HG03039 (cell line): ENCODE measurements at regions not wholly inside any gene's neighbourhood (a gene's known extent, or its start where the extent isn't known, plus 50 kb on each side); places are given as distances from the start of the nearest gene placed in this dataset.

ENCODE experiments used
- ATAC-seq: cut with Tn5 transposase; IDR thresholded peaks from one replicate; pipeline ENCODE4 v1.9.1; 2021; ENCODE audit warnings: mild to moderate bottlenecking, moderate library complexity; ENCODE audit not compliant: unreplicated experiment

DNA sequence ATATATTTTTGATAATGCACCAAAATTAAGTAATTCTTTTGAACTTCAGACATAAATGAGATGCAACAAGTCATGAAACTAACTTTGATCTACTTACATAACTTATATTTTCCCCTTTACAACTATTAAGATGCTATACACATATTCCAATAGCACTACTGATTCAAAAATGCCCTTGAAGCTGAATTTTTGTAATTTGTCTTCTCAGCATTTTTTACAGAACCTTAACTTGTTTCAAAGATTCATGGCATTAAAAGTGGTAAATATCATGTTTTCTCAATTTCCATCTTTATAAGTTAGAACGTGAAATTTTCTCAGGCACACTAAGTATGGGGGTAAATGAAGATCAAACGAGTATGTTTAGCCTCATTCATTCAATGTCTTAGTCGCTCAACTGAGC lies 460.0 kb upstream of the FAM241A start:
- ATAC-seq: no peak

DNA sequence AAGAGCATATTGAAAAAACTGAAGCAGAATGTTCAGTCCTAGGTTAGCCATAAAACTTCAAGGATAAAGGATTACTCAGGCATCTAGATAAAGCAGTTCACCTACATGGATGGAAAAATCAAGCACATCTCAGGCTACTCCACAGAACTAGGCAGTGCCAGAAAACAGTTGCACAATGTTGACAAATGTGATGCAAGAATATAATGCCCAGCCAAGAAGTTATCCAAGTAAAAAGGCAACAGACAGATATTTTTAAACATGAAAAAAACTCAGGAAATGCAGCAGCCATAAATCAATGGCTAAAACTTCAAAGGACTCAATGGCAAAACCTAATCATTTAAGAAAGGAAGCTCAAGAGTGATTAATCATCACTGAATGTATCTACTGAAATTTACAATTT lies 456.0 kb upstream of the FAM241A start:
- ATAC-seq: no peak

DNA sequence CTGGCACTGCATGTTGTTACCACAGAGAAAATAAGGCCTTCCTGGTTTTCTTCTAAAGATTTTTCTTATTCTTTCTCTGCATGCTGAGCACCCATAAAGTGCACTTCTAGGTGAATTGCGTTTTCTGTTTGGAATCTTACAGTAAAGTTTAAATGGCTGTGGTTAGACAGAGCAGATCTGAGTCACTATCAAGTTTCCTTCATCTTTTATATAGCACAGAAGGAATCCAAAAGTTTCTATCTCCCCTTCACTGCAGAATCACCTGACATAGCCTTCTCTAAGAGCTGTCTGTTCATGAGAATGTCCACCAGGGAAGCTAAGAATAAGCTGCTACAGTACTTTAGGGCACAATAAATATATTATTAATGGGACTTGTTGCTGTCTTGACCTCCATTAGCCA lies 455.5 kb upstream of the FAM241A start:
- no peak for ATAC-seq

DNA sequence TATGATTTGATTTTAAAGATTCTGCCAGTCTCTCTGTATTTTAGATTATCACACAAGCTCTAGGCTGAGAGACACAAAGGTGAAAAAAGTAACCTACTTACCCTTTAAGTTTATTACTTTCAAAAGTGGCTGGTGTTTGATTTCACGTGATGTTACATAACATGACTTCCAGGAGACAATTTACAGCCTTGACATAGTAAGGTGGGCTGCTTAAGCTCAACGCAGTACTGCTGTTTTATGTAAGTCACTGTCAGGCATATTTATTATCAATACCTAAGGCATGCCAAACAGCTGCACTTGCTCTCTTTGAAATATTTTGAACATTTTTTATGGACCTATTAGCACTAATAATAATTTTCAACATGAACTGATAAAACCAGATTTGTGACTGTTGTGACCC lies 451.5 kb upstream of the FAM241A start:
- no peak for ATAC-seq

DNA sequence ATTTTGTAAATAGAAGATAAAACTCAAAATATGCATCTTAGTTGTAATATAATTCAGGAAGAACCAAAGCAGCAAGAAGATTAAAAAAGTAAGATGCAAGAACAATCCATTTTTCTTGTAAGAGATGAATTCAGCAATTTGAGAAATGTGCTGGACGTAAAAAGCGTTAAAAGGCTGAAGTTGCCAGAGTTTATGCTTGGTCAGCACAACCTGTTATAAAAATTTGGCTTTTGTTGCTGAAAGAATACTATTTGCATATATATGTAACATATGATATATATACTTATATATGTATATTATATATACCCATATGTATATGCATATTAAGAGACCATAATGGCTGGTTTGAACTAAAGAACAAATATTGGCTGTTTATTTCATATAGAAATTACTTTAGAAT lies 449.6 kb upstream of the FAM241A start:
- no peak for ATAC-seq

GRCh38 chr4:111696505-111696904 lies 448.7 kb upstream of the FAM241A start:
- no peak for ATAC-seq

DNA sequence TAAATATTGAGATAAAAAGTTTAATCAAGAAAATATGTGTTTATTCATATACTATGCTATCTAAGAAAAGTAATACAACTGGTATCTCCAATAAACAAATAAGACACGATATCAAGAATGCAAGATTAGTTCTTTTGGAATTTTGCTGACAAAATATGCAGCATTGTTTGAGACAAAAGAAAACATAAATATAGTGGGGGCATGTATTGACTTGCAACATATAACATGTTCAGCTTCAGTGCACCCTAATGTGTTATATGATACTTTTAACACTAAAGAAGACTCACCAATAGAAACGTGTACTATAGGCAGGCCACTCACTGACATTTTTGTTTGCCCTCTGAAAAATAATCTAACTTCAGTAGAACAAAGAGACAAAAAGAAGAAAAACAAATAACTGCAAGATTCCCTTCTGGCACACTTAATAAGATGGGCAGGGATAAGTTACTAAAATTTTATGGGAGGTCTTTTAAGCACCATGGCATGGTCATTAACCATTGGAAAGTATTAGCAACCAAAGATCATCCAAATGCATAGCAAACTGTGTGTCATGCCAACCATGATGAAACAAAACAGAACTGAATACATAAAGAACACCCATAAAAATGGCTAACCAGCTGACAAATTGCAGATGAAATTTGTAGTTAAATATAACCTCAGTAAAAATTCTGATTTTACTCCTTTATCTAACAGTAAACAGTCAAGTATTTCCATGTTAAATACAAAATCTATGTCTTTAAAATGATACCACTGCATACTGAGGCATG lies 447.9 kb upstream of the FAM241A start:
- no peak for ATAC-seq

GRCh38 chr4:111698361-111698760 lies 446.9 kb upstream of the FAM241A start:
- no peak for ATAC-seq

GRCh38 chr4:111699165-111699564 lies 446.1 kb upstream of the FAM241A start:
- ATAC-seq: no peak

- ATAC-seq: no peak
Observed at GRCh38 chr4:111701102-111701501, 444.2 kb upstream of the FAM241A start.

DNA sequence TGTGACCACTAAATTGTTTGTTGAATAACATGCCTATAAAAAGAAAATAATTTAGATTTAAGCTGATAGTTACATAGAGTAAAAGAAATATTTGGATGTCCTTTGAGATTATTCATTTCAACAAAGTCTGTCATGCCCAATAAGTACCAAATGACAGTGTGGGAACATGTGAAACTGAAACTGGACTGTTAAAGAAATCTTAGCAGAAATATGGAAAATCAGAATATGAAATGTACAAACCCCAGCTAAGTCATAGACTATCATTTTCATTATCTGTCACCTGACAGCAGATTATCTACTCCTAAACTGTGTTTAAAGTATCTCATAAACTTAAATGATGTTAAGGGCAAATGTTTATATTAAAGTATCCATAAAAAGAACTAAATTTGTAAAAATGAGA lies 437.8 kb upstream of the FAM241A start:
- no peak for ATAC-seq

GRCh38 chr4:111712093-111712677 lies 433.1 kb upstream of the FAM241A start:
- ATAC-seq: no peak

- no peak for ATAC-seq
Observed at GRCh38 chr4:111713276-111713675, 432.0 kb upstream of the FAM241A start.

DNA sequence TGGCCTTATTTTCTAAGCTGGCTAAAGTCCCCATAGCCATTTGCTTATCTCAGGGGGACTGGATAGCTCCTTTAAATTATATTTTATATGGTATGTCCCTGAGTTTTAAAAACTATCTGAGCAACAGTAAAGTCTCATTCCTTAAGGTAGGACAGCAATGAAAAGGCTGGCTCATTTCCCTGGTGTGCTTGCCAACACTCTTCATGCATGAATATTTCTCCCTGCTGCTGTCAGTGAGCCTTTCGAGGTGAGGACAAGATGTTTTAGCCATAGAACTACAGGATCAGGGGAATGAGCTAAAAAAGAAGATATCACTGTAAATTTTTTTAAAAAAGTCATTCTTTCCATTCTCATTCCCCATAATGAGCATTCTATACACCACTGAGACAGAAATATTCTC lies 427.3 kb upstream of the FAM241A start:
- ATAC-seq: no peak

DNA sequence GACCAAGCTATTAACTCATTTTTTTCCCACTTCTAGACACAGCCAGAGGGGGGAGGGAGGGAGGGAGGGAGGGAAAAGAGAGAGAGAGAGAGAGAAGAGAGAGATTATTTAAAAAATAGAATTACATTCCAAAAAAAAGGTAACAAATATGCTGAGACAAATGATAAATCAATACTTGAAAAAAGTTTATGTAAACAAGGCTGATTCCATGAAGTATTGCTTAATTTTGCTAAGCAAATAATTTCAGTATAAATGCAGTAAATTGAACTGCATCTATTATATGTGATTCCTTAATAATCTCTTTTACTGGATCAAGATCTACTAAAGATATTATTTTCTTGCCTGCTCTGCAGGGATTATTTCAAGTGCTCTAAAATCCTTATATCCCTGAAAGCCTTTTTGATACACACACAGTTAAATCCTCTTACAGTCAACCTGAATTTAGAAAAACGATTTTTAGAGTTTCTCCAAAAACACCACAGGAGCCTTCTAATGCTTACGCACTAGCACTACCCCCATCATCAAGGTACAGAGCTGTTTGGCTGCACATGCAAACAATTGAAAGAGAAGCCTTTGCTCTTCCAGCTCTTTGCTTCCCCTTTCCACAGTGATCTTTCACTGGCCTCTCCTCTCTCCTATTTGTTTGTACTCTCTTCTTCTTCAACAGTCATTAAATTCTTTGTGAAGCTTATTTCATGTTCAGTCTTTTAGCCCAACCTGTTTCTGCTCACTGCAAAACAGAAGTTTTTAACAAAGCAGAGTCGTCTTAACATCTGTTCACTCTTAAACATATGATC lies 426.3 kb upstream of the FAM241A start:
- no peak for ATAC-seq

GRCh38 chr4:111720866-111721265 lies 424.4 kb upstream of the FAM241A start:
- ATAC-seq: no peak

DNA sequence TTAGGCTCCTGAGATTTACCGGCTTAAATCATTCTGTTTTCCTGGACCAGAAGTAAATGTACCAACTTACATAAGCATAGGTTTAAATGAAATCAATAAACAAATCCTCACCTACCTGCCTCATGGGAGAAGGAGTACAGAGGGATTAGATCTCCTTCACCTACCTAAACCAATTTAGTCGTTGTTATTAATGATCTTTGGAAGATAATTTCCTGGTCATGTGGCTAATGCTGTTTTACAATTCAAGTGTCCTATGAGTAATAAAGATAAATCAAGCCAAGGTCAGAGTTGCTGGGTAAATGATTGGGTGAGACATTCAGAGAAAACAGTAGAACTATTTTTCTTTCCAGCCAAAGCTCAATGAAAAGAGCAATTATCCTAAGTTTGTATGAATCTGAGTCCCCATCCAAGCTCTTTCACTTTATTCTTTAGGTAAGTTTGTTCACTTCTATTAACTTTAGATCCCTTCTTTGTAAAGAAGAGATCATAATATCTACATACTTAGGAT lies 423.0 kb upstream of the FAM241A start:
- ATAC-seq: no peak

DNA sequence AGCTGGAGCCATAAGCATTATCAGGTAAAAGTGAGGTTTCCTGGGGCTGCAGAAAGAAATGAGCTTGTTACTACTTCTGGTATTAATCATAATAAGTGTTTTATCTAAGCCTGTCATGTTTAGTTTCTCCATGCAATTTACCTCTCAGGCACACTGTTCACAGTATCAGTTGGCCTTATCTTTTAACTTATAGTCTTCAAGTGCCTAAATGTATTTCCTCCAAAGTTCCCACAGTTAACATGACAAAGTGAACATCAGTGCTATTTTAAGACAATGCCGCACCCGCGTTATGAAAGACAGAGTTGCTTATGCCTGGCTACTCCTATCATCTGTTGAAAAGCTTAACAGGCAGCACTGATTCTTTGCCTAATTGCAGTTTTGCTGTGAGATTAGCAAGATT lies 408.7 kb upstream of the FAM241A start:
- no peak for ATAC-seq

GRCh38 chr4:111744847-111745246 lies 400.4 kb upstream of the FAM241A start:
- ATAC-seq: no peak

DNA sequence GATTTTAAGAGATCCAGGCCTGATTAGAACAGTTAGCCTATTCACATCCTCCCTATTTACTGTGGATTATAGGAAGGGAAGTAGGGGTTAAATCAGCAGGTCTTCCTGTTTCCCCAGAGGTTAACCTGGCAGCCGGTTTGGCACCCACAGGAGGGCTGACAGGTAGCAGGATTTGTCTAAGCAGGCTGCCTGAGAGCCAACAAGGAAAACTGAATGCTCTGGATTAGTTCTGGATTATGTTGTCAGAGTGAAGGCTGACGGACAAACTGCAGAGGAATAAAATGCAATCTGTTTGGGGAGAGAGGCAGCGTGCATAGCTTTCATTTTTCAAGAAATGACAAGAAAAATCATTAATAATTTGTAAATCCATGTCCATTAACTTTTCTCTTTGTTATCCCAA lies 397.1 kb upstream of the FAM241A start:
- no peak for ATAC-seq

DNA sequence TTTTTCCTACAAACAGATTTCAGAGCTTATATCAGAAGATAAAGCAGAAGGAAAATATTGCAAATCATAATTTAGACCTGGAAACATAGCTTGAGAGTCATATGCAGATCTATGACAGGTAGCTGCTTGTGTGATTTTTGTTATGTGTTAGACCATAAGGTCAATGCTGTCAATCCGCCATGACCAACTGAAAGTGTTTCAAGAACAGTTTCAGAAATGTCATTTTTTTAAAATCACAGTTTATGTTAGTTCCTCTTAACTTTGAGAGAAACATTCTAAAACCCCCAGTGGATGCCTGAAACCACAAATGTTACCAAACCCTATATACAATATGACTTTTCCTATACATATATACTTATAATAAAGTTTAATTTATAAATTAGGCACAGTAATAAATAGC lies 391.3 kb upstream of the FAM241A start:
- no peak for ATAC-seq

DNA sequence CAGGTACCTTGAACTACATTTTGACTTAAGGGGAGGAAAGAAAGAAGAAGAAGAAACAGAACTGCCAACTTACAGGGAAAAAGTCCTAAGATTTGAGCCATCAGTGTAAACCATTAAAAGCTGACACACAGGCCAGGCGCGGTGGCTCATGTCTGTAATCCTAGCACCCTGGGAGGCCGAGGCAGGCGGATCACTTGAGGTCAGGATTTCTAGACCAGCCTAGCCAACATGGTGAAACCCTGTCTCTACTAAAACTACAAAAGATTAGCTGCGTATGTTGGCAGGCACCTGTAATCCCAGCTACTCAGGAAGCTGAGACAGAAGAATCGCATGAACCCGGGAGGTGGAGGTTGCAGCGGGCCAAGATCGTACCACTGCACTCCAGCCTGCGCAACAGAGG lies 389.7 kb upstream of the FAM241A start:
- ATAC-seq: no peak
